GM18951 (cell line): ENCODE measurements at regions not wholly inside any gene's neighbourhood (a gene's known extent, or its start where the extent isn't known, plus 50 kb on each side); places are given as distances from the start of the nearest gene placed in this dataset.

Experiments used
- POLR2A ChIP-seq: IDR thresholded peaks from 4 replicates; pipeline ENCODE4 v1.6.1; 2011; ENCODE audit warnings: mild to moderate bottlenecking; ENCODE audit not compliant: insufficient read length, insufficient read depth; ENCODE audit errors: extremely low read depth
- in situ Hi-C: fragments of 300-500 bp; cut with MboI; formaldehyde crosslinking; loops from one replicate; pipeline ENCODE4 v1.12.0; 2022; ENCODE audit warnings: low sequenced_read_pairs, mixed read lengths, inconsistent platforms; ENCODE audit not compliant: unreplicated experiment

DNA sequence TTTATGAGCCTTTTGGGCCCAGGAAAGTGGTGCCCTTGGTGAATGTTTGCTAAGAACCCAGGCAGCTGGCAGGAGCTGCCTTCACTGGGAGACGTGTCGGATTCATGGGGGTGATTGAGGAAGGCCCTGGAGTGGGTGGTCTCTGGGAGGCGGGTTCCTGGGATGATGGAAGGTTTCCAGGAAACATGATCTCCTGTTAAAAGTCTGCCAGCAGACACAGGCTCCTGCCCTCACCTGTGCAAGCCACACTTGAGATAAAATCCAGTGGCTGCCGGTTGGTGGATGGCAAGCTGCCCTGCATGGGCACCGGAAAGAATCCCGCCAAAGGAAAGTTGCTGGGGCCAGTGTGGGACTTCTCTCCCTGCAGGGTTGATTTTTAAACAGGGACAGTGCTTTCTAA is 189.0 kb upstream of the CIBAR2 start:
- TF ChIP-seq POLR2A = no peak
- in situ Hi-C loops = no loop called here

DNA sequence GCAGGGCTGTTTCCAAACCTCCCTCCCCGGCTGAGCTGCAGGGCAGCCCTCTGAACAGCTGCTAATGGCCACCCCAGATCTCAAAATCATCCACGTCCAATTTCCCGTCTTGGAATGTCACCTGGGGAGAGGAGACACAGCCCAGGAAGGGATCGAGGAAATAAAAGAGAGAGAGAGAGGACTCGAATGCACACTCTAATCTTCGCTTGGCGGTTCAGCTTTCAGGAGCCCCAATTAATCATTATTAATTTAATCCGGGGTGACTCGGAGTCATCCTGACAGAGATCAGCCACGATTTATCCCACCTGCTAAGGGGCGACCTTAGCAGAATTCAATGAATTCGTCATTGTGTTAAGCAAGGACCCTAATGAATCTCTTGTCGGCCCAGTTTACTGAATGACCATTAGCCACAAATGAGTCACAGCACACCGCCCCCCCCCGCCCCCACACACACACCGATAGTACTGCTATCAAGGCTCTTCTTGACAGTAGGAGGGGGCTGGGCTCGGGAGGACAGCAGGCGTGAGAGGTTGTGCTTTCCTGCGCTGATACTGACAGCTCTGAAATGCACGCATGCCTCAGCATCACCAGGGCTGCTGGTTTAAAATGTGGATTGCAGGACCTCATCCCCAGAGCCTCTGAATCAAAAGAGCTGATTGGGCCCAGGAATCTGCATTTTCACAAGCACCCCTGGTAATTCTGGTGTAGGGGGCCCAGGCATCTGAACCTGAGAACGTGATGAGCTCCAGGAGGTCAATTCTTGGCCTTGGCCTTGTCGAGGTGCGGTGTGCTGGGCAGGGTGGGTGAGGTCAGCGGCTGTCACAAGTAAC is 190.0 kb upstream of the CIBAR2 start:
- in situ Hi-C loops = no loop called here

DNA sequence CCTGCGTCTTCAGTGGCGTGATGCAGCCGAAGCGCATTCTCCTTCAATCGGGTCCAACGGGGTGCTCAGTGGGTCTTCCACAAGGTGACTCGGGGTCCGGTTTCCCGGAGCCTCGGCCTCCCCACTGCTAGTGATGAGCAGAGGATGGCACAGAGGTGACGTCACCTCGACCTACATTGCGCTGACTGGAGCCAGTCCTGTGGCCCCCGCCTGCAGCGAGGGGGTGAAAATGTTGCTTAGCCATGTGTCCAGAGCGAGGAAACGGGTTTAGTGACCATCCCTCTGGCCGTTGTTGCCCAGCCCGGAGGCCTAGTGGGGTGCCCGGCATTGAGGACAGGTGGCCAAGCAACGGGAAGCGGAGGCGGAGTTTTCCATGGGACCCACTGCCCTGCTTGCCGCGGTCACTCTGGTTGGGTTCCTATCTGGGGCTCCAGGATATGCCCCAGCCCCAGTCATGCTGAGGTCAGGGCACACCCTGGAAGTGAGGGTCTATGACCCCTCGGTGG is 190.6 kb upstream of the CIBAR2 start:
- TF ChIP-seq POLR2A = no peak
- in situ Hi-C loops = no loop called here

More for the DNA sequence above, 190.0 kb upstream of the CIBAR2 start:
- TF ChIP-seq POLR2A = no peak

DNA sequence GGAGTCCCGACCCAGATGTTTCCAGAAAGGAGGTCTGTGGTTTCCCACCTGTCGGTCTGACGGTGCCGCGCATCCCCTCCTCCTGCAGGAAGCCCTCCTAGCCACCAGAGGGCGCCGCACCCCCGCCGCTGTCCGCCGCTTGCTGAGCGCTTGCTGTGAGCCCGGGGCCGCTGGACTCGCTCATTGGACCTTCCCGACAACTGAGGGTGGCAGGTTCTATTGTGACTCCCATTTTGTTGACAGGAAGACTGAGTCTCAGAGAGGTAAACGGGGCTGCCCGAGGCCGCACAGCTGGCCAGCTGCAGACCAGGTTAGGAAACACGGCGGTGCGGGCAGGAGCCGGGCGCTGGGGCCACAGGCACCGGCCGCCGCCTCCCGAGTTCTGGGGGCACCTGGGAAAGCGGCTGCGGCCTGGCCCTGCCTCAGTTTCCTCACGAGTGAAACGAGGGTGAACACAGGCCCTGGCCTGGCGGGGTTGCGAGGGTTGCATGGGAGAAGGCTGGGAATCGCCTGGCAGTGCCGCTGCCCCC is 191.1 kb upstream of the CIBAR2 start:
- in situ Hi-C loops = no loop called here
- TF ChIP-seq POLR2A = no peak

DNA sequence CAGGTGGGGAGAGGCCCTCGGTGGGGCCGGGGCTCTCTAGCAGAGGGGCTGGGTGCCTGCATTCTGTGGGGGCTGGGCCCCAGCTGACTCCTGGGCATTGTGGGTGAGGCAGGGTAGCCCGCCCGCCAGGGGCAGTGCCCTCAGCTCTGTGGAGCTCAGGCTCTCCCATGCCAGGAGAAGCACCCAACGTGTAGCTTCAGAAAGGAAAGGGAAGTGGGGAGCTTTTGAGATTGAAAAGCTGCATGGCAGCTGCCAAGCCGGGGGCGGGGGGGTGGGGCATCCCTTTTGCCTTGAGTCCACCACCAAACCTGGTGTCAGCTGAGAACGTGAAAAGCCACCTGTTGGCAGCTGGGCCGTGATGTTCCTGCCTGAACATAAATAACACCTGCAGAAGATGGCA is 192.1 kb upstream of the CIBAR2 start:
- TF ChIP-seq POLR2A = no peak
- in situ Hi-C loops = no loop called here

DNA sequence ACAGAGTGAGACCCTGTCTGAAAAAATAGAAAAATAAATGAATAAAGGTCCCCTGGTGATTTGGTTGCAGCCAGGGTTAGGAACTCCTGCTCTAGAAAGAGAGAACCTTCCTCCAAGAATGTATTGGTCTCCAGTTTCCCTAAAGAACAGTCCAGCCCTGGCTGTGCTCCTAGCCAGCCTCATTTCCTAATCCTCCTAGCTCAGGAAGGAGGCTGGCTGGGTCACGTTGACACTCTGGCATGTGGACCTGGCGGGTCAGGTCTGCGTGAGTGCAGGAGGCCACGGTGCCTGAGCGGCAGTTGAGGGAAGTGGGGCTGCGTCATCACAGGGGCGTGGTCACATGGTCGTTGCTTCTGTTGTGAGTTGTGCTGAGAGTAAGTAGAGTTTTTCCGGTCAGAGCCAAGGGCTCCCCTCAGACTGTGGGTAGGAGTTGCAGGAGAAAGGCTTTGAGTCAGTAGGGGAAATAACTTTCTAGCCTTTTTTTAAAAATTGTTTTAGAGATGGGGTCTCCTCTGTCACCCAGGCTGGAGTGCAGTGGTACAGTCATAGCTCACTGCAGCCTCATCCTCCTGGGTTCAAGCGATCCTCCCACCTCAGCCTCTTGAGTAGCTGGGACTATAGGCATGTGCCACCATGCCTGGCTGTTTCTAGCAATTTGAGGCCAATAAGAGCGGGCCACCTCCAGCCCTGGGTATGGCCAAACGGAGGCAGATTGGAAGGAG is 194.0 kb upstream of the CIBAR2 start:
- no peak for TF ChIP-seq POLR2A
- in situ Hi-C loops = no loop called here

DNA sequence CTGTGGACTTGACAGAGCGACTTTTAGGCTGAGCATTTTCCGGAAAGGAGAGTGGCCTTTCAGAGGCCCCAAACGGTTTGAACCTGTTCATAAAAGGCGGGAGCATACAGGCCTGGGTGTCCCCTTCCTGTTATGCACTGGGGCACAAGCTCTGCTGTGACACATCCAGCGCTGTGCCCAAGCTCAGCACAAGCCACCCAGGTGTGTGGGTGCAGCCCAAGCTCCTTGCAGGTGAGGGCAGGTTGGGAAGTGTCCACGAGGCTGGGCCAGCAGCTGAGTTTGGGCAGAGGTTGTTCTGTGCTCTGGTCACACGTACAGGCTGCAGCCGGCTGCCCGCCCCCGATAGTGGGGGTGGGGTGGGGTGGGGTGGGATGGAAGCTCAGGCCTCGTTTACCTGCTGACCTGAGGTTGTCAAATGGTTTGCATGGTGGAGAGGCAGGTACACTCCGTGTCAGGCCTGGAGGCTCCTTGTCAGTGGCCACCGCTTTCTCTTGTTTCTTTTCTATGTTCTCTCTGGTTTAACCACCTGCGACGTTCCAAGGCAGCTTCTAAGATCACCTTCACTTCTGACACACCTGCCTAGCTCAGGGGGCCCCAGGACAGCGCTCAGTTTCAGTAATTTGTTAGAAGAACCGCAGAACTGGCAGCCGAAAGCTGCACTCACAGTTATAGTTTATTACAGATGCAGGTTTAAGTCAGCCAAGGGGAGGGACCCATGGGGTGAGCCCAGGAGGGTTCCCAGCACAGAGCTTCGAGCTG is 194.7 kb upstream of the CIBAR2 start:
- in situ Hi-C loops = no loop called here
- no peak for TF ChIP-seq POLR2A

DNA sequence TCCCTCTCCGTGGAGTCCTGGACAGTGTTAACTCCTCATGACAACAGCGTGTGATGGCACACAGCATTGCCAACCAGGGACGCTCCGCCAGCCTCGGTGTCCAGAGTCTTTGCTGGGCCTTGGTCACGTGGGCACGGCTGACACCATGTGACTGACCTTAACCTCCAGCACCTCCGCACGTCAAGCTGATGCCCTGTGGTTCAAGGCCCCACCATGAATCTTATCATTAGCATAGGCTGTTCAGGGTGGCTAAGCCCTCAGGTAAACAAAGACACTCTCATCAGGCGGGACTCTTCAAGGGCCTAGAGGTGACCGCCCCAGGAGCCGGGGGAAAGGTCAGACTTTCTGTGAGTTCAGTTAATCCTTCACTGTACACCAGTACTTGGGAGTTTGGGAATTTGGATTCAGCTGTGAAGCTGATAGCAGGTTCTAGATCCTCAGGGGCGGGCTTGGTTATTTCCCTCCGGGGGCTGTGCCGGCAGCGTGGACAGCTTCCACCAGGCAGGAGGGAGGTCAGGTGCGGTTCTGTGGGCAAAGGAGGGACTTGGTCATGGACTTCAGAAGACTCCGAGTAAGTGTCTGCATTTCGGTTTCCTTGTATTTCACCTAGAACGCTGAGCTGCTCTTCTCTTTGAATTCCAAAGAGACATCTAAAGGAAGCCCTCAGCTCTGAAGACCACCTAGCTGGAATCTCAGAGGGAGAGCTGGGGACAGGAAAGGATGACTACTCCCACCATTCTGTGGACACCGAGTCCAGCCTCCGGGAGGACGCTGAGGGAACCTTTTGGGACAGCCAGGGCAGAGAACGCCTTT is 195.5 kb upstream of the CIBAR2 start:
- in situ Hi-C loops = no loop called here
- no peak for TF ChIP-seq POLR2A

DNA sequence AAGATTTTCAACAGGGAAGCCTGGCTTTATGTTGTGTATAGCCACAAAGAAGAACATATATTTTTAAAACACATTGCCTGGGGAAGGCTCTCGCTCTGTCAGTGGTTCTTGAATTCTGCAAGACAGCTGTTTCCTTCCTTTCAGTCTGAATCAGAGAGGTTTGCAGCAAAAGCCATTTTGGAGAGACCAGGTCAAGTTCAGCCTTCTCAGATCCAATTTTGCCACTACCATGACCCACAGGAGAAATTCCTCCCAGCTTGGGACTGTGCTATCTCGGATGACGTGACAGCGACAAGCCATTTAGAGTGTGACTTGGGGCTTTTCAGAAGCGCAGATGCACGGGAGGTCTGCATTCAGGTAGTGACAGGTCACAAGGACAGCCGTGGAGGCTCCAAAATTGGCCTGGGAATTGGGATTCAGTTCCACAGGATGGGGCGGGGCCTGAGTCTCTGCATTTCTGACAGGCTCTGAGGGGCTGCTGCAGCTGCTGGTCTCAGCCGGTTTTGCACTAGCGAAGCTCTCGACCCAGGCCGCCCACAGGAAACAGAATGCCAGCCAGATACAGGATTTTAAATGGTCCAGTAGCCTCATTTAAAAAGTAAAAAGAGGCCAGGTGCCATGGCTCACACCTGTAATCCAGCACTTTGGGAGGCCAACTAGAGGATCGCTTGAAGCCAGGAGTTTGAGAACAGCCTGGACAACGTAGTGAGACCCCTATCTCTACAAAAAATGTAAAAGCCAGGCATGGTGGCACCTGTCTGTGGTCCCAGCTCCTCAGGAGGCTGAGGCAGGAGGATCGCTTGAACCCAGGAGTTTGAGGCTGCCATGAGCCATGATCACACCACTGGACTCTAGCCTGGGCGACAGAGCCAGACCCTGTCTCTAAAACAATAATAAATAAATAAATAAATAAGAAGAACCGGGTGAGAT is 196.6 kb upstream of the CIBAR2 start:
- in situ Hi-C loops = no loop called here
- TF ChIP-seq POLR2A = no peak

DNA sequence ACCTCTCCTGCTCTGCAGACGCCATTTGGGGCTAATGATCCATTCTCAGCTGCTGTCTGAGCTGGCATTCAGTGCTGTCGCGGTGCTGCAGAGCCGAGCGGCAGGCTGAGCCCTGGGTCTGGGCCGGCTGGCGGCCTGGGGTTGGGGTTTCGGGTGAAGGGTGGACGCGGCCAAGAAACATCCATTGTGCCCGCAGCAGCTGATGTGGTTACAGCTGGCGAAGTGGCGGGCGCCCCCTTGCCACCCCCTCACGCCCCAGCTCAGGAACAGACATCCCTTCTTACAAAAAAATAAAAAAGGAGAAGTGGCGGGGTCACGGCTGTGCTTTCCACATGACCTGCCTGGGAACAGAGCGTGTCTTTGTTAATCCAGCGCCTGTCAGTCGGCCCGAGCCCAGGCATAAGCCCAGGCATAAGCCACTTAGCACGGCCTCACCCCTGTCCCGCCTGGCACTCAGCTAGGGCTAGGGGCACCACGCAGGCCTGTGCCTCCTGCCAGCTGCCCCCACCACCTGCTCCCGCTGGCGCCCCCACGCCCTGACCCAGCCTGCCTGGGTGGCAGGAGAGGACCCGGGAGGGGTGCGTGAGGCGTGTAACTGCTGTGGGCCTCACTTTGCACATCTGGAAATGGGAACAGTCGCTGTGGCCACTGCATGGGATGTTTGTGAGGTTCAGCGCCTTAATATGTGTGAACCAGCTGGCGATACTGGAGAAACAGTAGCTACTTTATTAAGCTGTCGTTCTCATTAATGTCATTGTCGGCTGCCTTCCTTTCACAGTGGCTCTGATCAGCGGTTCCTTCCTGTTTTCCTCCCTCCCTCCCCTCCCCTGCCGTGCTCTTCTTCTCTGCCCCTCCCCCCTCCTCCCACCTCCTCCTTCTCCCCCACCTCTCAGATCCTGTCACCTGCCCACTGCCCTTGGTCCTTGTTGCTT is 197.7 kb upstream of the CIBAR2 start:
- TF ChIP-seq POLR2A = no peak
- in situ Hi-C loops = no loop called here

DNA sequence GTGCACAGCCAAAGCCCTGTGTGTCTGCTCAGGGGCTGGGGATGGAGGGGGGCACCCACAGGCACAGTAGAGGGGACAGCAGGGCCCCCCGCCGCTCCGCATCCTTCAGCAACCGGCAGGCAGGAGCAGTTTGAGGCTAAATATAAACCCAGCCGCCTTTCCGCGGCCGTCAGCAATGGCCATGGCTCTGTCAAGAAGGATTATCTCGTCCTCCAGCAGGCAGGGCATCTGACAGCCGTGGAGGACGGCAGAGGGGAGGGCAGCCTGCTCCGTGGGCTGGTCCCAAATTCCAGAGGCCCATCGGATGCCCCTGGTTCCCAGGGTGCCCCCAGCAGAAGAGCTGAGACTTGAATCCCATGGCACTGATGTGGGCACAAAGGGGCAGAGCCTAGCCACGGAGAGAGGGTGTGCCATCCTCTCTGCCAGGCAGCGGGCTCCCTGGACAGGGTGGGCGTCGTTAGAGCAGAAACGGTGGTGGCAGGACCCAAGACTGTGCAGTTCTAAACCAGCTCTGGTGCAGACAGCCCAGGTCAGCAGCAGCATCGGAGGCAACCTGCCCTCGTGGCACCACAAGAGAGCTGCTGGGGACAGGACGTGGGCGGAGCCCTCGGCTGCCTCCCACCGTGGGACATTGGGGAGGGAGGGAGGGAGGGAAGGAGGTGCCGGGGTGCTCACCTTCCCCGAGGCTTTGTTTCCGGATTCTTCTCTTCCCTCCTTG is 198.8 kb upstream of the CIBAR2 start:
- in situ Hi-C loops = no loop called here
- no peak for TF ChIP-seq POLR2A
